Endothelial cell of umbilical vein (primary cell): ENCODE measurements at regions not wholly inside any gene's neighbourhood (a gene's known extent, or its start where the extent isn't known, plus 50 kb on each side); places are given as distances from the start of the nearest gene placed in this dataset.

Source experiments
- BruUV-seq: library from RNA; stranded (reverse); fragments of 400-500 nt; replicated peaks from 2 replicates; lab custom pipeline; 2021; lab: Mats Ljungman, UMichigan
- CTCF ChIA-PET: fragments of 300-600, 350-600 bp; sonication (Branson Sonifier 250); formaldehyde crosslinking; loops from one replicate; lab custom pipeline; 2021; ENCODE audit warnings: antibody characterized with exemption, inconsistent platforms; lab: Charles Lee
- POLR2A ChIA-PET: fragments of 300-600, 350-600 bp; sonication (Branson Sonifier 250); formaldehyde crosslinking; loops from one replicate; lab custom pipeline; 2021; ENCODE audit warnings: antibody characterized with exemption, inconsistent platforms; lab: Charles Lee
- DNase-seq: peaks from one replicate; pipeline ENCODE4 v3.0.0-alpha.2; 2011; ENCODE audit warnings: low read depth, low spot score
- FAIRE-seq: peaks from 2 replicates; lab custom pipeline; 2011; peaks lifted over from hg19 to GRCh38; lab: Jason Lieb, UNC
- H2AFZ ChIP-seq: 2 replicates; pipeline ENCODE4 v1.6.0; 2012; ENCODE audit warnings: low read depth, low read length, control low read depth, inconsistent platforms
- H3K27ac ChIP-seq: 2 replicates; pipeline ENCODE4 v1.5.1; 2011; ENCODE audit warnings: low read depth, mild to moderate bottlenecking, control low read depth, low read length, moderate library complexity; ENCODE audit not compliant: insufficient read depth
- H3K27me3 ChIP-seq, 2 experiments: 2 replicates each; pipeline versions ENCODE4 v1.6.0 to v1.6.1; 2011; ENCODE audit warnings: low read length in 2 of 2, mixed read lengths in 1 of 2; ENCODE audit not compliant: control insufficient read depth in 2 of 2, insufficient read depth in 2 of 2
- H3K36me3 ChIP-seq, 2 experiments: 2 replicates in 1 of 2; 3 replicates in 1 of 2; pipeline ENCODE4 v1.5.1; 2011; ENCODE audit warnings: low read length in 2 of 2, mild to moderate bottlenecking in 1 of 2, moderate library complexity in 1 of 2; ENCODE audit not compliant: control insufficient read depth in 2 of 2, insufficient read depth in 2 of 2; ENCODE audit errors: extremely low read depth in 1 of 2
- H3K4me1 ChIP-seq: 3 replicates; pipeline ENCODE4 v1.5.1; 2011; ENCODE audit warnings: mild to moderate bottlenecking, low read length; ENCODE audit not compliant: control insufficient read depth, insufficient read depth; ENCODE audit errors: extremely low read depth
- H3K4me2 ChIP-seq: 2 replicates; pipeline ENCODE4 v1.6.1; 2011; ENCODE audit warnings: low read length, control low read depth, mixed read lengths; ENCODE audit not compliant: insufficient read depth
- H3K4me3 ChIP-seq, 3 experiments: fragments of 200-600 bp in 1 of 3; sonication (generic), shearing (Covaris generic) in 1 of 3; replicated peaks in 1 of 3; 2 replicates each; pipeline ENCODE4 v1.5.1; 2011 to 2016; ENCODE audit warnings: control low read depth in 3 of 3, low read length in 3 of 3, mild to moderate bottlenecking in 2 of 3, inconsistent platforms in 1 of 3, low read depth in 1 of 3, moderate library complexity in 1 of 3; ENCODE audit not compliant: insufficient read depth in 1 of 3
- H3K79me2 ChIP-seq: 2 replicates; pipeline ENCODE4 v1.6.0; 2012; ENCODE audit warnings: low read length, inconsistent platforms; ENCODE audit not compliant: control insufficient read depth, insufficient read depth
- H3K9ac ChIP-seq: replicated peaks from 2 replicates; pipeline ENCODE3; 2011; ENCODE audit warnings: low read length, control low read depth; ENCODE audit not compliant: insufficient read depth; ENCODE audit errors: extremely low read depth
- H3K9me1 ChIP-seq: replicated peaks from 3 replicates; pipeline ENCODE4 v1.6.0; 2011; ENCODE audit warnings: mild to moderate bottlenecking, low read length; ENCODE audit not compliant: control insufficient read depth, insufficient read depth; ENCODE audit errors: extremely low read depth
- H3K9me3 ChIP-seq: replicated peaks from 2 replicates; pipeline ENCODE4 v1.5.1; 2012; ENCODE audit warnings: low read length, inconsistent platforms; ENCODE audit not compliant: control insufficient read depth, insufficient read depth
- H4K20me1 ChIP-seq: replicated peaks from 2 replicates; pipeline ENCODE3; 2011; ENCODE audit warnings: mild to moderate bottlenecking, low read length; ENCODE audit not compliant: control insufficient read depth, insufficient read depth; ENCODE audit errors: extremely low read depth
- EZH2 ChIP-seq: IDR thresholded peaks from 2 replicates; pipeline ENCODE4 v1.6.1; 2012; ENCODE audit warnings: borderline replicate concordance, low read depth, mild to moderate bottlenecking, moderate library complexity, low read length, inconsistent platforms; ENCODE audit not compliant: severe bottlenecking
- FOS ChIP-seq: IDR thresholded peaks from 2 replicates; pipeline ENCODE4 v1.6.1; 2011; ENCODE audit warnings: mild to moderate bottlenecking, low read length, moderate library complexity, borderline replicate concordance; ENCODE audit not compliant: insufficient read depth
- GATA2 ChIP-seq: IDR thresholded peaks from 2 replicates; pipeline ENCODE4 v1.7.0; 2011; ENCODE audit warnings: low read depth, mild to moderate bottlenecking, moderate library complexity, mixed read lengths, low read length; ENCODE audit not compliant: insufficient read length, insufficient read depth
- JUN ChIP-seq: IDR thresholded peaks from 2 replicates; pipeline ENCODE4 v1.6.1; 2011; ENCODE audit warnings: borderline replicate concordance, low read depth; ENCODE audit not compliant: insufficient read length, insufficient read depth
- MAX ChIP-seq: IDR thresholded peaks from 2 replicates; pipeline ENCODE4 v1.6.1; 2011; ENCODE audit not compliant: insufficient read depth, insufficient read length
- MYC ChIP-seq: IDR thresholded peaks from one replicate; pipeline ENCODE4 v1.6.1; 2011; ENCODE audit warnings: mild to moderate bottlenecking, low read depth, low read length
- POLR2A ChIP-seq: IDR thresholded peaks from 2 replicates; pipeline ENCODE4 v1.6.1; 2012; ENCODE audit warnings: low read depth, mild to moderate bottlenecking, control low read depth, low read length
- POLR2AphosphoS5 ChIP-seq: IDR thresholded peaks from 2 replicates; pipeline ENCODE4 v1.6.1; 2012; ENCODE audit warnings: low read depth, mild to moderate bottlenecking, control low read depth, low read length, moderate library complexity; ENCODE audit not compliant: insufficient read depth
- dilution Hi-C: fragments of 300-500 bp; cut with MboI; formaldehyde crosslinking; loops from one replicate; pipeline ENCODE4 v1.15.0; 2019; ENCODE audit warnings: low sequenced_read_pairs; ENCODE audit not compliant: extremely low pct_ligation_motif_present
- intact Hi-C: fragments of 100-400 bp; cut with micrococcal nuclease; formaldehyde crosslinking; loops from one replicate; pipeline ENCODE4 v1.10.0; 2022
- TF ChIP-seq, protein P1 (sequence below), 2 donors: IDR thresholded peaks; 1 replicate in 1 of 2; 2 replicates in 1 of 2; pipeline ENCODE4 v1.5.1; 2011; ENCODE audit warnings: low read length in 2 of 2, mild to moderate bottlenecking in 2 of 2, moderate library complexity in 2 of 2, control low read depth in 1 of 2, inconsistent platforms in 1 of 2, low read depth in 1 of 2; ENCODE audit not compliant: insufficient read depth in 1 of 2; ENCODE audit errors: extremely low read depth in 1 of 2

- Histone ChIP-seq H3K9me3 (no peaks in the 10 kb centered on the region), H3K9ac (no peak overlapping the region), H3K36me3 (no peaks in the 10 kb centered on the region), H3K4me1 (no peaks in the 10 kb centered on the region), H4K20me1 (no peaks in the 10 kb centered on the region), H3K79me2 (no peaks in the 10 kb centered on the region), H3K27ac (no peak overlapping the region), H3K4me3 (no peak overlapping the region), H3K9me1 (no peaks in the 10 kb centered on the region), H3K27me3 (peaks cover 0 to 3% of the 10 kb centered on the region in 2 experiments), H3K4me2 (no peak overlapping the region), H2AFZ (no peak overlapping the region)
- ChIA-PET POLR2A (no interaction called here), CTCF (interaction anchor here (1.2 to 1.6 kb wide), 3 partner anchors 8 to 12 kb away, joined by 4 read pairs; no protein-coding TSS in a partner anchor)
- FAIRE-seq (no peak), DNase-seq (no peak)
- BruUV-seq: no TSS peak
- intact Hi-C loops: no loop called here
- TF ChIP-seq MAX (no peak), MYC (no peak), GATA2 (no peak), EZH2 (no peak), JUN (no peak), FOS (no peak), POLR2A (no peak), POLR2AphosphoS5 (no peak)
- TF ChIP-seq, protein P1, sequence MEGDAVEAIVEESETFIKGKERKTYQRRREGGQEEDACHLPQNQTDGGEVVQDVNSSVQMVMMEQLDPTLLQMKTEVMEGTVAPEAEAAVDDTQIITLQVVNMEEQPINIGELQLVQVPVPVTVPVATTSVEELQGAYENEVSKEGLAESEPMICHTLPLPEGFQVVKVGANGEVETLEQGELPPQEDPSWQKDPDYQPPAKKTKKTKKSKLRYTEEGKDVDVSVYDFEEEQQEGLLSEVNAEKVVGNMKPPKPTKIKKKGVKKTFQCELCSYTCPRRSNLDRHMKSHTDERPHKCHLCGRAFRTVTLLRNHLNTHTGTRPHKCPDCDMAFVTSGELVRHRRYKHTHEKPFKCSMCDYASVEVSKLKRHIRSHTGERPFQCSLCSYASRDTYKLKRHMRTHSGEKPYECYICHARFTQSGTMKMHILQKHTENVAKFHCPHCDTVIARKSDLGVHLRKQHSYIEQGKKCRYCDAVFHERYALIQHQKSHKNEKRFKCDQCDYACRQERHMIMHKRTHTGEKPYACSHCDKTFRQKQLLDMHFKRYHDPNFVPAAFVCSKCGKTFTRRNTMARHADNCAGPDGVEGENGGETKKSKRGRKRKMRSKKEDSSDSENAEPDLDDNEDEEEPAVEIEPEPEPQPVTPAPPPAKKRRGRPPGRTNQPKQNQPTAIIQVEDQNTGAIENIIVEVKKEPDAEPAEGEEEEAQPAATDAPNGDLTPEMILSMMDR (IDR thresholded peaks at IDR 0.05; ENCODE audit: extremely low read depth in 1 of 2, insufficient read depth in 1 of 2, low read depth in 1 of 2, low read length in 2 of 2): no peak
- dilution Hi-C loops: no loop called here
Measured at GRCh38 chr2:176704282-176704858, 435.1 kb downstream of the MTX2 start.
